NCI-H526 (cell line): ENCODE measurements at regions not wholly inside any gene's neighbourhood (a gene's known extent, or its start where the extent isn't known, plus 50 kb on each side); places are given as distances from the start of the nearest gene placed in this dataset.
A peak's percentile ranks its signal among the peaks of the same experiment; 100 is the strongest.

Experiments
- DNase-seq, 2 experiments: peaks; one replicate each; lab custom pipeline; 2025; lab: John Stamatoyannopoulos, UW

DNA sequence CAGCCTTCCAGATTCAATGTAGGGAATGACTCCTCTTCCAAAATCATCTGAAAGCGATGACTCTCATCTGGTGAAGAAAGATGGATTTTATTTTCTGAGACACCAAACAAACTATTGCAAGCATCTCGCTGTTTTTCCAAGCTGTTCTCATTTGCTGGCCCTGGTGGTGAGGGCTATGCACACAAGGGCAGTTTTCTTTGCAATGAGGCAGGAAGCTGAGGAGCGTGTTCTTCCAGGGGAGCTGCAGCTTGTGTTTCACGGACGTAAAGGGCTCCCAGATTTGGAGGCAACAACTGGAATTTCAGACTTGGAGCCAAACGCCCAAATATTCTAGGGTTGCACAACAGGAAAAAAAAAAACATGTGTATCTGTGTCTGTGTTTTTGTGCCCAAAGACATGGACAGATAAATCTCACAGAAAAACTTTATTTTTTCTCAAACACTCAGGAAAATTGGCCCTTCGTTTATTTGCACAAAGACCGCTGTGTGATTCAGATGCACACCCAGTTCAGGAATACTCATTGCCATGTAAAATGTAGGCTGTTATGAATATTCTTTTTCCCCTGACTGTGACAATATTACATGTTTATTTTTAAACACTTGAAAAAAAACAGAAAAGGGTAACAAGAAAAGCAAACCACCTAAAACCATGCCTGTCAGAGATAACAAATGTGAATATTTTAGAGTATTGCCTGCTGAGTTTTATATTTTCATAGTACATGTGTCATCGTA lies 151.3 kb downstream of the GAS1 start:
- DNase-seq, result no peak

DNA sequence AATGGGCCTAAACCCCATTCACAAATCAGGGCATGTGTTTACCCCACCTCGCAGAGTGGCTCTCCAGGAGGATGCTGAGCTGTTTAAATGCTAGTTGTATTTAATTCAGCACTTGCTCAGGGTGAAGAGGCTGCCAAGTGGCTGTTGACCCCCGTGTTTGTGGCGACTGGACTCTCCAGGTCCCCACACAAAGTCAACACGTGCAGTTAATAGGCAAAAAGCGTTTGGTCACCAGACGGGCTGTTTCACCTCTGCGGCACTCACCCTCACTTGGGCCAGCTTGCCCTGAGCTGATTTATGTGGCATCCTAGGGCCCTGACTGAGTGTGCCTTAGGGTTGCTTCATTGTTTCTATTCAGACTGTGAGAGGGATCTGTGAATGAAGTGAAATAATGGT lies 152.3 kb downstream of the GAS1 start:
- no peak for DNase-seq

- DNase-seq, result no peak
These were observed 152.8 kb downstream of the GAS1 start for GRCh38 chr9:86794391-86795046.

- no peak for DNase-seq
These were observed 155.2 kb downstream of the GAS1 start for GRCh38 chr9:86792136-86792535.

GRCh38 chr9:86790805-86791204 lies 156.5 kb downstream of the GAS1 start:
- DNase-seq, result no peak

- no peak for DNase-seq
These were observed 158.8 kb downstream of the GAS1 start for GRCh38 chr9:86788456-86788855.

DNA sequence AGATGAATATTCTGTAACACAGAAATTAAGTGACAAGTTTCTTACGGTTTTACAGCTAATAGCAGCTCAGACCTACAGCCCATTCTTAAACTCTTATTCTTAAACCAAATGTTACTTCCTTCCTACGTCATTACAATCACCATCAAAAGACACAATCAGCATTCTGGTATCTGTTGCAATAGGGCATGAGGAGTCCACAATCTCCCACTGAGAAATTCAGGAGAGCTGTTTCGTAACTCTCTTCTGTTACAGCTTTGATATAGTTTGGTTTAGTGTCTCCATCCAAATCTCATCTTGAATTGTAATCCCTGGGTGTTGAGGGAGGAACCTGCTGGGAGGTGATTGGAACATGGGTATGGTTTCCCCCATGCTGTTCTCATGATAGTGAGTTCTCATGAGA lies 163.4 kb downstream of the GAS1 start:
- DNase-seq, result no peak

DNA sequence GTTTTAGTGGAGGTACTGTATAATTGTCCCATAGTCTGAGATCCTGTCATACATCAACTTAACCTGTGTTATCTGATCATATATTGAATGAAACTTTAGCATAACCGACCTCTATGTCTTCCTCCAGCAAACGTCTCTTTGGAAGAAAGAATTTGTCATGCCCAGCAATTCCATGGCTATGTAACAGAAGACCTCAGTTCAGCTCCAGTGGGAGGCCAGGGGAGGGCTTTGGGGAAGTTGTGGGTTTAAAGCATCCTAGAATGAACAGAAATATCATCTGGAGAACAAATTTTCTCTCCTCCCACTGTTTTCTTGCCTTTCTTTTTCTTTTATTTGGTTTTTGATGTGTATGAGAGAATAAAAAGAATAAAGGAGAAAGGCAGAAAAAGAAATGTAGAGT lies 164.5 kb downstream of the GAS1 start:
- no peak for DNase-seq

GRCh38 chr9:86778761-86779160 lies 168.5 kb downstream of the GAS1 start:
- no peak for DNase-seq

- DNase-seq, result no peak
These were observed 171.6 kb downstream of the GAS1 start for GRCh38 chr9:86775718-86776117.

GRCh38 chr9:86774116-86774515 lies 173.2 kb downstream of the GAS1 start:
- DNase-seq, result no peak

DNA sequence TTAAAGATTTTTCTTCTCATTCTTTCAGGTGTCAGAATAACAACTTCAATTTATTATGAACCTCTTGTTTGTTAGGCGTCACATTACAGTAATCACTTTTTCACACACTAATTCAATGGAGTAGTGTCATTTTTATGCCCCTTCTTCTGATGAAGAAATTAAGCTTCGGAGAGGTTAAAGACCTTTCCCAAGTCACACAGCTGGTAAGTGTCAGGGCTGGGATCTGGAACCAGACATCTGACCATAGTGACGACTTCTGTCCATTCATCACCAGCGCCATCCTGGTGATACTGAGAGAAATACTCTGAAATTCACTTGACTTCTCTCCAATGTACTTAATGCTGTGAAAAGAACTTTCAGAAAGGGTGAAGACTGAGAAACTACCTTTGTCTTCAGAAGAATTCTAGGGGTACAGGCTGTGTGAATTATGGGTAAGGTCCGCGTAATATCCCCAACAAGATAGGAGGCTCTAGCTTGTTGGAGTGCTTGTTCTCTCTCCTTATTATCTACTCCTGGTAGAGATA lies 173.8 kb downstream of the GAS1 start:
- no peak for DNase-seq

DNA sequence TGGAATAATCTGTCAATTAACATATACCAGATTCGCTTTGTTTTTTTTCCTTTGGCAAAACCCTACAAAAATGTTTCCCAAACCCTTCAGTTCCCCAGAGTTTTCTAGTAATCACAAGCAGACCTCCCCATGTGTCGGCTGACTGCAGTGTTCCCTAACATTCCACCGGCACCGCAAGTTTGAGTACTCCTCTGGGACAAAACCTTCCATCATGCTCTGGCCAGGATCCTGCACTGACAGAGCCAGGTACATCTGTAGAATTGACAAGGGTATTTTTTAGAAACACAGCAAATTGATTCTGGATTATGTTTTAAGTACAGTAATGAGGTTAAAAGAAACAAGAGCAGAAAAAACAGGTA lies 174.7 kb downstream of the GAS1 start:
- DNase-seq, result no peak

GRCh38 chr9:86771941-86772634 lies 175.2 kb downstream of the GAS1 start:
- no peak for DNase-seq

DNA sequence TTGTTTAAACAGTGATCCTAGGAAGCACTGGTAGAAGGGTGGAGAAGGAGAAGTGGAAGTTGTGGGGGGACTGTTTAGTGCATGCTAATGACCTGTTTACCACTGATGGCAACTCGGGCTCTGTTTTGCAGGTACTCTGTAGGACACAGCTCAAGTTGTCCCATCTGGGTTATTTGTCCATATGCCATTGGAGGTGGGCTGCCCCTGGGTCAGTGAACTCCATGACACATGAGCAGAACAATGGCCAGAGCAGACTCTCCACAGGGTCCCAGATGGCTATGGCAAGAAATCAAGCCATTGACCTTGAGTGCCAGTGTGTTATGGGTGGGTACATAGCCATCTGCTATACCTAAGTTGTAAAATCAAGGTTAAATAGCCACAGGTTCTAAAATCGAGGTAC lies 175.9 kb downstream of the GAS1 start:
- no peak for DNase-seq

- no peak for DNase-seq
These were observed 178.6 kb downstream of the GAS1 start for GRCh38 chr9:86768709-86769108.

DNA sequence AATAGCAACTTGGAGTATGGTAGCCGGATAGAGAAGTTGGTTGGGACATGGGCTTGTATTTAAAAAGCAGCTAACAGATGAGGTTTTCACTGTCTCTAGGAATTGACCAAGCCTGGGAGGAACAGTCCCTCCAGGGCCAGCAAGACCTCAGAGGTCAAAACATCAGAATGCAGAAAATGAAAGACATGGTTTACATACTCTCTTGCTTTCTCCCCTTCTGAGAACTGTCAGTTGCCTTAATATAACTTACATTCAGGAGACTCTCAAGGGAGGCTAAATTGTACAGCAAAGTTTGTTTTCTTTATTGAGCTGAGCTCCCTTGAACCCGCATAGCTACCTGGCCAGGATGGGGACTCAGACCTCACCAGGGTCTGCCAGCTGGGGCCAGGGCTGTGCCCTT lies 179.3 kb downstream of the GAS1 start:
- DNase-seq, result no peak

GRCh38 chr9:86767373-86767772 lies 179.9 kb downstream of the GAS1 start:
- no peak for DNase-seq

GRCh38 chr9:86766912-86767311 lies 180.4 kb downstream of the GAS1 start:
- DNase-seq, result peak; percentile 79

DNA sequence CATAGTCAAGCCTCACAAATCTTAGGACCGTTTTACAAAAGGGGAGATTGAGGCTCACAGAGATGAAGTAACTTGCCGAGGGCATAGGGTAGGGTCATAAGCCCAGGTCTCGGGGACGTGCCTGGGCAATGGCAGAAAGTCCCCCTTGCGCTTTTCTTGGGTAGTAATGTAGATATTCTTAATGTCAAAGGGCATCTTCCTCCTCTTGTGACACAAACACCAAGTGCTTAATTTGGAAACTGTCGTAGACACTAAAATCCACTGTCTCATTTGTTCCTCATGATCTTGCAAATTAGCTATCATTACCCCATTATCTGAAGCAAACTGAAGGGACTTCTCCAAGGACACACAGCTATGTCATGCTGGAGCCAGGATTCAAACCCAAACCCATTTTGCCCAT lies 180.8 kb downstream of the GAS1 start:
- DNase-seq, result no peak

GRCh38 chr9:86765746-86766430 lies 181.4 kb downstream of the GAS1 start:
- peak in 1 of 2 experiments; percentile 15 for DNase-seq

DNA sequence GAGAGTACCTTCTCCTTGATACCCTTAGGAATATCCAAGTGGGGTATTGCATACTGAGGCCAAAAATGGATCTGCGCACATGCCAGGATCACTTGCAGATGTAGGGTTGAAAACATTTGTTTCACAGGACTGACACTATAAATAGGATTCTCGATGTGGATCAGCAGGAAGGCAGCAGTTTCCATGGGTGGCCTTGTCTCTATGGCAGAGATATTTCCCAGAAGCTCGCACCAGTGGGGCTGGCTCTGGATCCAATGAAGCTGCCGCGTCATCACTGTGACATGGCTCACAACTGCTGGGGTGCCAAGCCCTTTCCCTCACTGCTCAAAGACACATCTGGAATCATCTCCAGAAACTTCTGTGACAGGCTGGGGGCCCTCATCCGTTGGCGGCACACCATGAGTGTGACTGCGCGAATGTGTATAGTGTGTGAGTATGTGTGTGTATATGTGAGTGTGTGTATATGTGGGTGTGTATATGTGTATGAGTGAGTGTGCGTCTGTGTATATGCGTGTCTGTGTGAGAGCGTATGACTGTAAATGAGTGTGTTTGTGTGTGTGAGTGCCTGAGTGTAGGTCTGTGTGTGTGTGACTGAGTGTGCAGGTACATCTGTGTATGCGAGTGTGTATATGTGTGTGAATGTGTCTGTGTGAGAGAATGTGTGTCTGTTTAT lies 182.5 kb downstream of the GAS1 start:
- no peak for DNase-seq
